ENCODE measurements at regions not wholly inside any gene's neighbourhood (a gene's known extent, or its start where the extent isn't known, plus 50 kb on each side); places are given as distances from the start of the nearest gene placed in this dataset.
A peak's percentile ranks its signal among the peaks of the same experiment; 100 is the strongest.

GRCh38 chr14:22450266-22450665 is 138.8 kb downstream of the DAD1 start:
- Mint-ChIP-seq H3K27me3 (ENCODE audit: unreplicated experiment) (peaks cover 30% of the 10 kb centered on the region), H3K27ac (ENCODE audit: unreplicated experiment) (no peak overlapping the region), H3K36me3 (ENCODE audit: insufficient read depth, unreplicated experiment) (no peaks in the 10 kb centered on the region), H3K4me1 (ENCODE audit: low read depth, unreplicated experiment) (peaks cover 13% of the 10 kb centered on the region), H3K4me3 (ENCODE audit: low read depth, unreplicated experiment) (no peak overlapping the region), H3K9me3 (ENCODE audit: low read depth, unreplicated experiment) (no peaks in the 10 kb centered on the region)
- TF ChIP-seq, protein P1, sequence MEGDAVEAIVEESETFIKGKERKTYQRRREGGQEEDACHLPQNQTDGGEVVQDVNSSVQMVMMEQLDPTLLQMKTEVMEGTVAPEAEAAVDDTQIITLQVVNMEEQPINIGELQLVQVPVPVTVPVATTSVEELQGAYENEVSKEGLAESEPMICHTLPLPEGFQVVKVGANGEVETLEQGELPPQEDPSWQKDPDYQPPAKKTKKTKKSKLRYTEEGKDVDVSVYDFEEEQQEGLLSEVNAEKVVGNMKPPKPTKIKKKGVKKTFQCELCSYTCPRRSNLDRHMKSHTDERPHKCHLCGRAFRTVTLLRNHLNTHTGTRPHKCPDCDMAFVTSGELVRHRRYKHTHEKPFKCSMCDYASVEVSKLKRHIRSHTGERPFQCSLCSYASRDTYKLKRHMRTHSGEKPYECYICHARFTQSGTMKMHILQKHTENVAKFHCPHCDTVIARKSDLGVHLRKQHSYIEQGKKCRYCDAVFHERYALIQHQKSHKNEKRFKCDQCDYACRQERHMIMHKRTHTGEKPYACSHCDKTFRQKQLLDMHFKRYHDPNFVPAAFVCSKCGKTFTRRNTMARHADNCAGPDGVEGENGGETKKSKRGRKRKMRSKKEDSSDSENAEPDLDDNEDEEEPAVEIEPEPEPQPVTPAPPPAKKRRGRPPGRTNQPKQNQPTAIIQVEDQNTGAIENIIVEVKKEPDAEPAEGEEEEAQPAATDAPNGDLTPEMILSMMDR (IDR thresholded peaks at IDR 0.05; ENCODE audit: unreplicated experiment), result no peak
- BruUV-seq (replicated peaks), result no TSS peak
- intact Hi-C loops (cut with micrococcal nuclease; ENCODE audit: unreplicated experiment), result no loop called here
- no peak for DNase-seq
- CTCF ChIA-PET, result interaction anchor here (1.2 kb wide), 1 partner anchor 13 kb away, joined by 3 read pairs; no protein-coding TSS in a partner anchor

GRCh38 chr14:22449600-22449905 is 139.5 kb downstream of the DAD1 start:
- CTCF ChIA-PET, result interaction anchor here (1.2 kb wide), 1 partner anchor 12 kb away, joined by 3 read pairs; no protein-coding TSS in a partner anchor
- H3K27me3 Mint-ChIP-seq (ENCODE audit: unreplicated experiment), result peaks cover 23% of the 10 kb centered on the region
- TF ChIP-seq, protein P1 (IDR thresholded peaks at IDR 0.05; ENCODE audit: unreplicated experiment), result no peak
- BruUV-seq (replicated peaks), result no TSS peak
- no peaks in the 10 kb centered on the region for H3K36me3 Mint-ChIP-seq (ENCODE audit: insufficient read depth, unreplicated experiment)
- no peak overlapping the region for H3K4me3 Mint-ChIP-seq (ENCODE audit: low read depth, unreplicated experiment)
- peaks cover 13% of the 10 kb centered on the region for H3K4me1 Mint-ChIP-seq (ENCODE audit: low read depth, unreplicated experiment)
- H3K9me3 Mint-ChIP-seq (ENCODE audit: low read depth, unreplicated experiment), result no peaks in the 10 kb centered on the region
- DNase-seq, result no peak
- no peak overlapping the region for H3K27ac Mint-ChIP-seq (ENCODE audit: unreplicated experiment)
- intact Hi-C loops (cut with micrococcal nuclease; ENCODE audit: unreplicated experiment), result no loop called here

DNA sequence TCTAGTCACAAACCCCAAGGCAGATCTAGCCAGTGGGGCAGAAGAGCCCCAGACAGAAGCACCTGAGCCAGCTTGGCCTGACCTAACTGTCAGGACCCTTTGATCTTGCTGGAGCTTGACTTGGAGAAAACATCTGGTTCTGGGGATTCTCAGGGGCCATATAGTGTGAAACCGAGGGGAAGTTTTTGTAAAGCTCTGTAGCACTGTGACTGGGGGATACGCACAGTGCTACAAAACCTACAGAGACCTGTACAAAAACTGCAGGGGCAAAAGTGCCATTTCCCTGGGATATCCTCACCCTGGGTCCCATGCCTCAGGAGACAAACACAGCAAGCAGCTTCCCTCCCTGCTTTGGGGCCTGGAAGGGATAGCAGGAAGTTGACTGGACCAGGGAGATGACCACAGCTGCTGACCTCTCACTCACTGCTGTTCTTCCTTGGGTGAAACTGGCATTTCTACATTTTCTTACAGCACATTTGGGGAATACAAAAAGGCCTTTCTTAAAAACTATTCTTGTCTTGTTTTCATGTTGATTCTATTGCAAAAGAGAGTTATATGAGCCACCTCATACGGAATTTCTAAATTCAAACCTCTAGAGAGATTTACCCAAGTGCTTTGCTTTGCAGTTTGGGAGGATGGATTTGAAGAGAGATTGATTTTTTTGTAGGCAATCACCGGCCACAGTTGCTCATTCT is 140.0 kb downstream of the DAD1 start:
- TF ChIP-seq, protein P1 (IDR thresholded peaks at IDR 0.05; ENCODE audit: unreplicated experiment), result no peak
- BruUV-seq (replicated peaks), result no TSS peak
- Mint-ChIP-seq H3K4me3 (ENCODE audit: low read depth, unreplicated experiment) (no peak overlapping the region), H3K4me1 (ENCODE audit: low read depth, unreplicated experiment) (peaks cover 13% of the 10 kb centered on the region), H3K9me3 (ENCODE audit: low read depth, unreplicated experiment) (no peaks in the 10 kb centered on the region), H3K27me3 (ENCODE audit: unreplicated experiment) (peaks cover 18% of the 10 kb centered on the region), H3K36me3 (ENCODE audit: insufficient read depth, unreplicated experiment) (no peaks in the 10 kb centered on the region), H3K27ac (ENCODE audit: unreplicated experiment) (no peak overlapping the region)
- intact Hi-C loops (cut with micrococcal nuclease; ENCODE audit: unreplicated experiment), result no loop called here
- peak; percentile 19 for DNase-seq
- CTCF ChIA-PET, result interaction anchor here (0.7 to 1.2 kb wide), 2 partner anchors 12 to 16 kb away, joined by 3 read pairs; no protein-coding TSS in a partner anchor

- Mint-ChIP-seq H3K27me3 (ENCODE audit: unreplicated experiment) (peaks cover 10% of the 10 kb centered on the region), H3K27ac (ENCODE audit: unreplicated experiment) (no peak overlapping the region), H3K36me3 (ENCODE audit: insufficient read depth, unreplicated experiment) (no peaks in the 10 kb centered on the region), H3K4me3 (ENCODE audit: low read depth, unreplicated experiment) (no peak overlapping the region), H3K4me1 (ENCODE audit: low read depth, unreplicated experiment) (peaks cover 13% of the 10 kb centered on the region), H3K9me3 (ENCODE audit: low read depth, unreplicated experiment) (no peaks in the 10 kb centered on the region)
- no peak for DNase-seq
- CTCF ChIA-PET, result interaction anchor here (0.7 to 1.7 kb wide), 2 partner anchors 16 kb away, joined by 3 to 4 read pairs; no protein-coding TSS in a partner anchor
- no TSS peak for BruUV-seq (replicated peaks)
- TF ChIP-seq, protein P1 (IDR thresholded peaks at IDR 0.05; ENCODE audit: unreplicated experiment), result no peak
- intact Hi-C loops (cut with micrococcal nuclease; ENCODE audit: unreplicated experiment), result no loop called here
Observed at GRCh38 chr14:22448035-22448904, 140.8 kb downstream of the DAD1 start.

All from Calu3 (cell line).